ENCODE measurements at regions not wholly inside any gene's neighbourhood (a gene's known extent, or its start where the extent isn't known, plus 50 kb on each side); places are given as distances from the start of the nearest gene placed in this dataset.

DNA sequence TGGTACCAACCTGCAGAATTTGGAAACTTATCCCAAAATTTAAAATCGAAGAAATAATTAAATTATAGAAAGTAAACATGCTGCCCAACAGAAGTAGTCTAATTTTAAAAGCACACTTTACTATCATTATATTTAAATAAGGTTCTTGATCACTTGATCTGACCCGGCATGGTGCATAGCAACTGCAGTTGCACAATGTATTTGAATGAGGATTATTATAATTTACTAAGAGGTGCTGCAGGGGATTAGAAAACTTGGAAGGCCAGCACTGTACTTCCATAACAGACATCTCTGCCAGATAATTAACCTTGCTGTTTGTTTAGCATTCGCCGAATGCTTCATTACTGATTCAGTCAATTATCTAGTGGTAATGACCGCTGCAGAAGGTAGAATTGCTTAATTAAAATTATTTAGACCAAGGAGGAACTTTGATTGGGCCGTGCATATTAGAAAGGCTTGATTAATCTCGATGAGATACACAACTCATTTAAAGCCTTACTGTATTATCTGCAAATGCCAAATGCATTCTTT is 971.6 kb downstream of the ZPLD1 start:
- ChIA-PET CTCF (ENCODE audit: partially characterized antibody) (no interaction called here), POLR2A (ENCODE audit: partially characterized antibody) (no interaction called here)
- H3K79me1 ChIP-seq (ENCODE audit: low read depth, low read length): no peaks in the 10 kb centered on the region
- no peak overlapping the region for H3K4me3 ChIP-seq (ENCODE audit: extremely low read depth in 1 of 4, insufficient read depth in 2 of 4, low read depth in 3 of 4, low read length in 4 of 4)
- no peak overlapping the region for H2AFZ ChIP-seq (ENCODE audit: low read length)
- H3K14ac ChIP-seq (ENCODE audit: insufficient read length): no peak overlapping the region
- H3K23me2 ChIP-seq (ENCODE audit: low read depth, low read length): no peaks in the 10 kb centered on the region
- TF ChIP-seq POLR2A (IDR thresholded peaks at IDR 0.05; ENCODE audit: control extremely low read depth in 1 of 2, low read depth in 2 of 2, low read length in 2 of 2): no peak
- TF ChIP-seq JUND (IDR thresholded peaks at IDR 0.05; ENCODE audit: low read length): no peak
- no peak for TF ChIP-seq POU5F1 (IDR thresholded peaks at IDR 0.05; ENCODE audit: low read depth, low read length)
- no peak for TF ChIP-seq EGR1 (IDR thresholded peaks at IDR 0.05; ENCODE audit: borderline replicate concordance, low read depth, low read length)
- TF ChIP-seq CBX8 (IDR thresholded peaks at IDR 0.05; ENCODE audit: borderline replicate concordance, low read depth, low read length): no peak
- TF ChIP-seq MAFK (IDR thresholded peaks at IDR 0.05; ENCODE audit: low read depth, low read length): no peak
- no peak overlapping the region for H3K9ac ChIP-seq (replicated peaks in 1 of 4; ENCODE audit: extremely low read depth in 1 of 4, low read depth in 3 of 4, low read length in 3 of 4)
- H4K5ac ChIP-seq (ENCODE audit: insufficient read length, low read depth, low read length): no peak overlapping the region
- no peak overlapping the region for H3K4ac ChIP-seq (replicated peaks; ENCODE audit: insufficient read length, low read depth, low read length)
- DNase-seq (ENCODE audit: low read depth in 1 of 2, low spot score in 2 of 2) (no peak), FAIRE-seq (no peak)
- no peak overlapping the region for H4K91ac ChIP-seq (replicated peaks; ENCODE audit: insufficient read length, low read length)
- H2AK5ac ChIP-seq (ENCODE audit: low read depth, low read length): no peak overlapping the region
- H4K8ac ChIP-seq (ENCODE audit: extremely low read depth, insufficient read depth, low read length): no peak overlapping the region
- no peaks in the 10 kb centered on the region for H3K79me2 ChIP-seq (ENCODE audit: control insufficient read depth in 1 of 2, insufficient read depth in 2 of 2, low read length in 2 of 2)
- no peak overlapping the region for H3K4me2 ChIP-seq (ENCODE audit: insufficient read depth in 1 of 2, low read depth in 2 of 2, low read length in 2 of 2)
- no peaks in the 10 kb centered on the region for H3K27me3 ChIP-seq (replicated peaks in 1 of 4; ENCODE audit: control insufficient read depth in 3 of 4, extremely low read depth in 1 of 4, insufficient read depth in 3 of 4, low read length in 3 of 4)
- no peaks in the 10 kb centered on the region for H4K20me1 ChIP-seq (replicated peaks in 1 of 2; ENCODE audit: control insufficient read depth in 1 of 2, insufficient read depth in 2 of 2, low read length in 2 of 2)
- no peaks in the 10 kb centered on the region for H3K36me3 ChIP-seq (ENCODE audit: control insufficient read depth in 2 of 4, insufficient read depth in 4 of 4, low read length in 3 of 4)
- H2BK12ac ChIP-seq (ENCODE audit: low read depth, low read length): no peak overlapping the region
- no peak overlapping the region for H3K27ac ChIP-seq (ENCODE audit: low read depth, low read length)
- no peaks in the 10 kb centered on the region for H3K4me1 ChIP-seq (replicated peaks in 1 of 4; ENCODE audit: control insufficient read depth in 3 of 4, insufficient read depth in 4 of 4, low read length in 3 of 4)
- no peak overlapping the region for H2BK5ac ChIP-seq (ENCODE audit: low read depth, low read length)
- H3K56ac ChIP-seq (replicated peaks; ENCODE audit: insufficient read length, low read depth, low read length): no peak overlapping the region
- H3K9me3 ChIP-seq (ENCODE audit: insufficient read depth in 2 of 2, low read depth in 1 of 2, low read length in 1 of 2): no peaks in the 10 kb centered on the region
- no peak overlapping the region for H3K18ac ChIP-seq (ENCODE audit: extremely low read depth, low read length)
- no peak overlapping the region for H3K23ac ChIP-seq (ENCODE audit: insufficient read length)
- H2BK120ac ChIP-seq (replicated peaks; ENCODE audit: low read depth, low read length): no peak overlapping the region
- H2BK20ac ChIP-seq (ENCODE audit: low read length): no peak overlapping the region
- H2BK15ac ChIP-seq (ENCODE audit: low read length): no peak overlapping the region
- 90% methylated on average over 7 of the region's 7 CpGs; no CpG with 5 or more reads in 1 of the 2 experiments for WGBS, 2 experiments (ENCODE audit: extremely low coverage in 1 of 2, insufficient coverage in 1 of 2, insufficient read length in 1 of 2, insufficient replicate concordance in 2 of 2, low coverage in 1 of 2, low lambda C conversion rate in 2 of 2, missing lambda C conversion rate in 1 of 2)
